Ishikawa (cell line): ENCODE measurements at regions not wholly inside any gene's neighbourhood (a gene's known extent, or its start where the extent isn't known, plus 50 kb on each side); places are given as distances from the start of the nearest gene placed in this dataset.

Experiments used
- CEBPB ChIP-seq: IDR thresholded peaks from 2 replicates; pipeline ENCODE4 v1.6.1; 2012
- CREB1 ChIP-seq: IDR thresholded peaks from 2 replicates; pipeline ENCODE4 v1.6.1; 2012; ENCODE audit warnings: low read depth
- EGR1 ChIP-seq: IDR thresholded peaks from 2 replicates; pipeline ENCODE4 v1.6.1; 2012
- EP300 ChIP-seq: IDR thresholded peaks from 2 replicates; pipeline ENCODE4 v1.6.1; 2012; ENCODE audit warnings: borderline replicate concordance
- FOXM1 ChIP-seq: IDR thresholded peaks from 2 replicates; pipeline ENCODE4 v1.6.1; 2012; ENCODE audit warnings: low read depth, borderline replicate concordance
- MAX ChIP-seq: IDR thresholded peaks from 2 replicates; pipeline ENCODE4 v1.6.1; 2012
- NFIC ChIP-seq: IDR thresholded peaks from 2 replicates; pipeline ENCODE4 v1.6.1; 2012
- RAD21 ChIP-seq: IDR thresholded peaks from 2 replicates; pipeline ENCODE4 v1.6.1; 2012; ENCODE audit warnings: low read depth
- REST ChIP-seq: IDR thresholded peaks from 2 replicates; pipeline ENCODE4 v1.6.1; 2012; ENCODE audit warnings: low read depth, mild to moderate bottlenecking
- TAF1 ChIP-seq: IDR thresholded peaks from 2 replicates; pipeline ENCODE4 v1.6.1; 2012; ENCODE audit warnings: low read depth, mild to moderate bottlenecking
- TCF12 ChIP-seq: IDR thresholded peaks from 2 replicates; pipeline ENCODE4 v1.6.1; 2012; ENCODE audit warnings: low read depth
- TEAD4 ChIP-seq: IDR thresholded peaks from 2 replicates; pipeline ENCODE4 v1.6.1; 2012
- USF1 ChIP-seq: IDR thresholded peaks from 2 replicates; pipeline ENCODE4 v1.6.1; 2012
- YY1 ChIP-seq: IDR thresholded peaks from 2 replicates; pipeline ENCODE4 v1.6.1; 2012; ENCODE audit warnings: low read depth
- ZBTB7A ChIP-seq: IDR thresholded peaks from 2 replicates; pipeline ENCODE4 v1.6.1; 2012; ENCODE audit warnings: low read depth

GRCh38 chr1:36735939-36736730, 253.4 kb upstream of the CSF3R start:
- TF ChIP-seq FOXM1, result no peak
- no peak for TF ChIP-seq EGR1
- TF ChIP-seq CREB1, result no peak
- no peak for TF ChIP-seq TCF12
- no peak for TF ChIP-seq RAD21
- no peak for TF ChIP-seq TAF1
- no peak for TF ChIP-seq ZBTB7A

- no peak for TF ChIP-seq FOXM1
- no peak for TF ChIP-seq EP300
- TF ChIP-seq YY1, result no peak
- no peak for TF ChIP-seq NFIC
- TF ChIP-seq CREB1, result no peak
- no peak for TF ChIP-seq REST
- TF ChIP-seq CEBPB, result no peak
- no peak for TF ChIP-seq ZBTB7A
- TF ChIP-seq TAF1, result no peak
- no peak for TF ChIP-seq USF1
Measured at GRCh38 chr1:36735436-36735835, 252.7 kb upstream of the CSF3R start.

GRCh38 chr1:36734356-36734755, 251.6 kb upstream of the CSF3R start:
- TF ChIP-seq CEBPB (no peak), RAD21 (no peak), CREB1 (no peak), EP300 (no peak), MAX (no peak), REST (no peak)

- no peak for TF ChIP-seq TAF1
- TF ChIP-seq ZBTB7A, result no peak
Measured at GRCh38 chr1:36733748-36734147, 251.0 kb upstream of the CSF3R start.

- TF ChIP-seq REST (no peak), MAX (no peak), RAD21 (no peak), YY1 (no peak), CEBPB (no peak), TEAD4 (no peak)
Measured at GRCh38 chr1:36732015-36732356, 249.3 kb upstream of the CSF3R start.
